Stimulated activated CD4-positive, alpha-beta T cell treated with anti-CD3 and anti-CD28 coated beads, TNF-alpha, amount 100 ng/mL, for 1 hour (primary cell): ENCODE measurements at regions not wholly inside any gene's neighbourhood (a gene's known extent, or its start where the extent isn't known, plus 50 kb on each side); places are given as distances from the start of the nearest gene placed in this dataset.

Experiments used
- DNase-seq, 3 donors: peaks; one replicate each; pipeline ENCODE4 v3.0.0-alpha.2; 2020; ENCODE audit warnings: low read depth in 3 of 3, low spot score in 1 of 3

DNA sequence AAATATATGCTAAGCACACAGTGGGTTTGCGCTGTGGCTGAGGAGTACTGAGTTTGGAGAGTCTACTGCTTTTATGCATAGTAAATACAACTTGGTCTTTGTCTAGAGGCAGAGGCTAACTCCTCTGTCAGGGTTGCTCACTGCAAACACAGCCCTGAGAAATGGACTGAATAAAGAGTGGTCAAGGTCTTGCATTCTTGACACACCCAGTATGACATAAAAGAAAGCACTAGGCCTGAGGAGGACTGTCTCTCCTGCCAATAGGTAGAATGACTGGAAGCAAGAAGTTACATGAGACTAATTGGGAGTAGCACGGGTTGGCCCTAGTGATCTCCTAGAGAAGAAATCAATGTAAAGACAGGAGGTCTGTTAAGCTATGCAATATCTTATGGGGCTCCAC lies 367.2 kb upstream of the B3GALT2 start:
- DNase-seq, result no peak

DNA sequence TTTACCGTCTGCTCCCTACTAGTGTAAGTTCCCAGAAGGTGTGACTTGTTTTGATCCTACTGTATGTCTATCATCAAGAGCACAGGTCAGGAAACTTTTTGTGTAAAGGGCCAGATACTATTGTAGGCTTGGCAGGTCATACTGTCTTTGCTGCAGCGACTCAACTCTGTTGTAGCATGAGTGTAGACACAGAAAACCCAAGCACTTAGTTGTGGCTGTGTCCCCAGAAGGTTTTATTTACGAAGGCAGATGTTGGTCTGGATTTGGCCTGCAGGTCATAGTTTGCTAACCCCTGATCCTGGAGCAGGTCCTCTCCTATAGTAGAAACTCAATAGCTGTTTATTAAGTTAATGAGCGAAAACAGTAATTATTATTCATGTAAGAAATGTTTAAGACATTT lies 365.9 kb upstream of the B3GALT2 start:
- DNase-seq, result no peak

DNA sequence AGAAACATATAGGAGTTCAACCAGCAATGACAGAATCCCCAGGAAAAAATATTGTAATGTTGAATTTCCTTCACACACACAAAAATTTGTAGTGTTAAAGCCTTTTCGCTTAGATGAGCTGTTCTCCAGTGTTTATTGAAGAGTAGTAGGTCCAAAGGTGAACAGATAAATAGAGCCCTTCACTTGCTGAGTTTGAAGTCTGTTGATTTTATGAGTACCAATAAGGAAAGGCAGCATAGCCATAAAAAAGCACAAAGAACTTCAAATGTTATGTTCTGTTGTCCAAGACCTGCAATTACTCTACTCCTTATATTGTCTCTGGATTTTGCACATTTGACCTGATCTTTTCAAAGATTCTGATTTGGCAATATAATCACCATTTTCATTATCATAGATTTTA lies 362.7 kb upstream of the B3GALT2 start:
- DNase-seq, result no peak

GRCh38 chr1:193545171-193545570 lies 358.8 kb upstream of the B3GALT2 start:
- no peak for DNase-seq

DNA sequence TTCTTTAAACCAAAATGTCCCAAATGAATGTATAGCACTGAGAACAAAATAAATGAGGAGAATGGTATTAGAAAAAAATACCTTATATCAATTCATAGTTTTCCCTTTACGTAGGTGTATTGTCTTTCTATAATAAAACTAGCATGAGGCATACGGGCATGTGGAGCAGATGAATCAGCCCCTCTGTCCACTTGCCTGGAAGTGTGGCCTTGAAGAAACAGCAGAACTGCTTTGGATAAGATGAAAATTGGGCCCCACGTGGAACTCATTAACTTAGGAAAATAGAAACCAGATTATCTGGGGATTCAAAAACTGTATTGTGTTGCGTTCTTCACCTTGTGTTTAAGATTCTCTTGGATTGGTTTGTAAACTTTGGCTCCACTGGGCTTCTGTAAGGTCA lies 356.8 kb upstream of the B3GALT2 start:
- DNase-seq, result no peak

DNA sequence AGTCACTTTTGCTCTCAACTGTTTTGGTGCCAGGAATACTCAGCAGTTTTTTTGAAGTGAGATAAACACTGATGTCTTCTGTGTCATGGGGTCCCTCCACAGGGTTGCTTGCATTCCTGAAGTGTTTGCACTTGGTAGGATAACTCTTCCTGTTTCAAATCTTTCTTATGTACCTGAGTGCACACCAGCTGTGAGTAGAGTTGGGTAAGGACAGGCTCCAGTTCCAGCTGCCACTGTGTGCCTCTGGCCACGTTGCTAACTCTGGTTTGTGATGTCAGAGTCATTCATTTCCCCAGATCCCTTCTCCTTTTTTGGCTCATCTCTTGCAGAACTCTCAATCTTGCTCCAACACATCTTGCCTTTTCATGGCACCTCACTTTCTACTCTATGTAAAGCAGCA lies 356.3 kb upstream of the B3GALT2 start:
- no peak for DNase-seq

- DNase-seq, result no peak
Measured at GRCh38 chr1:193540511-193540910, 354.1 kb upstream of the B3GALT2 start.

DNA sequence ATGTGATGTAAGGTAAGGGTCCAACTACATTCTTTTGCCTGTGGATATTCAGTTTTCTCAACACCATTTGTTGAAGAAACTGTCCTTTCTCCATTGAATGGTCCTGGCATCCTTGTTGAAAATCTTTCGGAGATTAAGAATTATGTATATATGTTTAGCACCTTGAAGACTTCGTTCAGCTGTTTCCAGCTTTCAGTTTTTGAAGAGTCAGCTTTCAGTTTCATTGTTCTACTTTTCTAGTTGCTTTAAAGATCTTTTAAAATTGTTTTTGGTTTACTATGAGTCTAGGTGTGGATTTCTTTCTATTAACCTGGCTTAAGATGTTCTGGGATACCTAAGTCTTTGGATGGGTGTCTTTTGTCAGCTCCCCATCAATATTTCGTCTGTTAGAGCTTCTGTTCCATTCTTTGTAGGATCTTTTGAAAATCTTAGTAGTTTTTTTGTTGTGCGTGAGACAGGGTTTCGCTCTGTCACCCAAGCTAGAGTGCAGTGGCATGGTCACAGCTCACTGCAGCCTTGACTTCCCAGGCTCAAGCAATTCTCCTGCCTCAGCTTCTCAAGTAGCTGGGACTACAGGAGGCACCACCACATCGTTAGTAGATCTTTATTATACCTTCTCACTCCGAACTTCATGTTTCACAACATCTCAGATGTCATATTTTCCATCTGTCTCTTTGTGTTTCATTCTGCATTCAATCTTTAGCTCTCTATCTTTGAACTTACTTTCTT lies 353.5 kb upstream of the B3GALT2 start:
- peak in 1 of 3 donors; percentile 10 for DNase-seq

DNA sequence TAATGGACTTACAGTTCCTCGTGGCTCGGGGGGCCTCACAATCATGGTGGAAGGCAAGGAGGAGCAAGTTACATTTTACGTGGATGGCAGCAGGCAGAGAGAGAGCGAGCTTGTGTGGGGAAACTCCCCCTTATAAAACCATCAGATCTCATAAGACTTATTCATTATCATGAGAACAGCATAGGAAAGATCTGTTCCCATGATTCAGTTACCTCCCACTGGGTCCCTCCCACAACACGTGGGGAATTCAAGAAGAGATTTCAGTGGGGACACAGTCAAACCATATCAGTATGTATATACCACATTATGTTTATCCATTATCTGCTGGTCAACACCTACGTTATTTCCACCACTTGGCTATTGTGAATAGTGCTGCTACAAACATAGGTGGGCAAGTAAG lies 352.3 kb upstream of the B3GALT2 start:
- no peak for DNase-seq

- DNase-seq, result no peak
Measured at GRCh38 chr1:193538003-193538354, 351.6 kb upstream of the B3GALT2 start.

GRCh38 chr1:193537266-193538002 lies 351.0 kb upstream of the B3GALT2 start:
- DNase-seq, result peak in 1 of 3 donors; percentile 36

DNA sequence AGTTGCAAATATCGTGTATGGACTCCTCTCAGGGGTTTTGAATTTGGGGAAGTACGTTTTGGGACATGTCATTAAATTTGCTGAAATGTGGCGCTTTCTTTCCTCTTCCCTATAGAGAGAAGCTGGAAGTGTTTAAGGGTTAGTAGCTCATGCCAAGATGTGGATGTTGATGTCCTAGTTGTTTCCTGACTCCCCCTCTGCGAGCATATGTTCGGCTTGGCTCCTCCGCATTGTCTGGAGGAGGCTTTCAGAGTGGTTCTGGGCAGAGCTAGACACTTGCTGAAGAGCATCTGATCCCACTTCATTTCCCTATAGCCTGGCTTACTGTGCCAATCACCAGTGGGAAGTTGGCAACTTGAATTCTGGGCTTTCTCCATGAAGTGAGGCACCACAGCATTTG lies 347.4 kb upstream of the B3GALT2 start:
- DNase-seq, result no peak

GRCh38 chr1:193525917-193526710 lies 339.7 kb upstream of the B3GALT2 start:
- DNase-seq, result no peak

- DNase-seq, result no peak
Measured at GRCh38 chr1:193525411-193525810, 339.0 kb upstream of the B3GALT2 start.

DNA sequence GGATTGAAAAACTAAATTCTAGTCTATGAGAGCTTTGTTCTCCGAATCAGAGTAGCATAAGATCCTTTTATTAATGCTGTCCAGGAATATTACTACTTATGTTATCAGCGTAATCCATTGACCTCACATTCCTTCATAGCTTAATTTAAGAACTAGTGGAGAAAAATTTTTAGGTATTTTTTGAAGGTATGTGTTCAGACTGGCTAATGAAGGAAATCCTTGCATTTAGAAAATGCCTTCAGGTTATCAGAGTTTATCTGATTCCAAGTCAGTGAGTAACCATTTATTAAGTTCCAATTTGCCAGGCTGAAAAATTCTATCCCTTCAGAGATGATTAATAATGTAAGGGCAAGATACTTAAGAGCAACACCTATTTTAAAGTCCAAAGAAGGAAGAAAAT lies 338.2 kb upstream of the B3GALT2 start:
- DNase-seq, result no peak

DNA sequence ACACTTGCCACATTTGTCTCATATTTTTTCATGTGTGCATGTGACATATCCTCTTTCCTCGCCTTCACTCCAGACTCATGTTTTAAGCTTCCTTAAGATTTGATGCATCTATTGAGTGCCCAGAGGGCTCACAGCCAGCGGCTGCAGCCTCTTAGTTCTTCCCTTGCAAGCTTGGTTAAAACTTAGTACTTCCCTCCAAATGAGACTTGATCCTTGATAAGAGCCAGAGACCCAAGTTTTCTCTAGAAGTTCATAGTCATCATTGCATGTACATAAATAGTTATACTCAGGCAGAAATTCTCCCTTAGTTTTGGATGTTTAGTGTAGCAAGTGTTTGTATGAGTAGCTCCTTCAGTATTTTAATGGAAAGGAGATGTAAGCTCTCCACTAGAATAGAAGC lies 337.6 kb upstream of the B3GALT2 start:
- DNase-seq, result no peak

DNA sequence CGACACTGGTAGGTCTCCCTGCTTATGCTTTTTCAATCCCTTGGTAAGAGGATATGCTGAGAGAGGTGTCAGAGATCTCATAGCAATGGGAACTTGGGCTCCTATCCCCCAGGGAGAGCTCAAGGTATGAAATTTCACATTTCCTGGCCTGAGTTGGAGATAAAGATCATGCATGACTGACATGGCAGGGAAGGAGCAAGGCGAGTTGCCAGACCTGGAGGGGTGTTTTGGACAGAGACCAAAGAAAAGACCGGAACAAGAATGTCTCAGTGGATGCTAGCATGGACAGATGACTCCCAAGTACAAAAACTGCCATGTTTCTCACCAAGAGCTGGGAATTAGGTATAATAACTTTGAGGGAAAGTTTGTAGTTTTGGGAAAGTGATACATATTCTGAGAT lies 334.1 kb upstream of the B3GALT2 start:
- no peak for DNase-seq

- DNase-seq, result no peak
Measured at GRCh38 chr1:193519922-193520321, 333.5 kb upstream of the B3GALT2 start.

- DNase-seq, result no peak
Measured at GRCh38 chr1:193516755-193517388, 330.5 kb upstream of the B3GALT2 start.

GRCh38 chr1:193514397-193514796 lies 328.0 kb upstream of the B3GALT2 start:
- DNase-seq, result no peak

DNA sequence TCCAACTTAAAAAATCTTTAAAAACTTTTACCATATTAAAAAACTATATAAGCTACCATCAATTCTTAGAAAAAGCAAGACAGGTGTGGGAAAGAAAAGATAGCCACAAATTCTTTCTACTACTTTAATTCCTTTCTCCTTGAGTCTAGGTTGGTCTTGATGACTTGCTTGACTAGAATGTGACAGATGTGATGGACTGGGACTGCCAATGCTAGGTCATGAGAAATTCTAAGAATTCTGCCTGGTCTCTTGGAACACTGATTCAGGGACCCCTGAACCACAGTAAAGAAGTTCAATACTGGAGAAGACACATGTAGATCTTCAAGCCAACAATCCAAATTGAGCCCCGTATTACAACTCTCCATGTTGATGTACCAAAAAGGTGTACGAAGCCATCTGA lies 326.6 kb upstream of the B3GALT2 start:
- DNase-seq, result no peak

- no peak for DNase-seq
Measured at GRCh38 chr1:193504920-193505319, 318.5 kb upstream of the B3GALT2 start.
